Smooth muscle cell (in vitro differentiated cells): ENCODE measurements at regions not wholly inside any gene's neighbourhood (a gene's known extent, or its start where the extent isn't known, plus 50 kb on each side); places are given as distances from the start of the nearest gene placed in this dataset.
"Not testable (repeated sequence)": the region's sequence is repeated elsewhere in the genome, so short reads cannot be mapped to it uniquely, and the experiment has no call there.

Experiments used
- DNase-seq: peaks from one replicate; lab custom pipeline; 2025; ENCODE audit not compliant: unreplicated experiment; lab: John Stamatoyannopoulos, UW
- H2AFZ ChIP-seq: fragments of 200-600 bp; sonication (generic); 2 replicates; pipeline ENCODE4 v1.6.0; 2016; ENCODE audit warnings: antibody characterized with exemption, low read depth, mild to moderate bottlenecking
- H3F3A ChIP-seq: fragments of 200-600 bp; sonication (generic); 2 replicates; pipeline ENCODE4 v1.6.0; 2017; ENCODE audit warnings: antibody characterized with exemption, low read depth
- H3K27ac ChIP-seq: fragments of 200-600 bp; sonication (generic); 2 replicates; pipeline ENCODE4 v1.5.1; 2016; ENCODE audit warnings: low read depth, mild to moderate bottlenecking
- H3K27me3 ChIP-seq: fragments of 200-600 bp; sonication (generic); 2 replicates; pipeline ENCODE4 v1.6.1; 2016; ENCODE audit warnings: low read depth, mild to moderate bottlenecking
- H3K36me3 ChIP-seq: fragments of 200-600 bp; sonication (generic); 2 replicates; pipeline ENCODE4 v1.5.1; 2016; ENCODE audit warnings: low read depth
- H3K4me1 ChIP-seq: fragments of 200-600 bp; sonication (generic); 2 replicates; pipeline ENCODE4 v1.5.1; 2016; ENCODE audit warnings: low read depth
- H3K4me2 ChIP-seq: fragments of 200-600 bp; sonication (generic); 2 replicates; pipeline ENCODE4 v1.6.0; 2016; ENCODE audit warnings: mild to moderate bottlenecking
- H3K4me3 ChIP-seq: fragments of 200-600 bp; sonication (generic); 2 replicates; pipeline ENCODE4 v1.5.1; 2016; ENCODE audit warnings: mild to moderate bottlenecking
- H3K79me2 ChIP-seq: fragments of 200-600 bp; sonication (generic); 2 replicates; pipeline ENCODE4 v1.6.0; 2016; ENCODE audit warnings: low read depth, mild to moderate bottlenecking
- H3K9ac ChIP-seq: fragments of 200-600 bp; sonication (generic); 2 replicates; pipeline ENCODE4 v1.6.0; 2016; ENCODE audit warnings: low read depth
- H3K9me3 ChIP-seq: fragments of 200-600 bp; sonication (generic); replicated peaks from 2 replicates; pipeline ENCODE4 v1.5.1; 2016; ENCODE audit warnings: low read depth
- H4K20me1 ChIP-seq: fragments of 200-600 bp; sonication (generic); 2 replicates; pipeline ENCODE4 v1.6.0; 2016; ENCODE audit warnings: low read depth
- WGBS: methylation state at CpG from one replicate; pipeline ENCODE4 v1.1.7; 2016; ENCODE audit warnings: low lambda C conversion rate; 5-methylcytosine and 5-hydroxymethylcytosine counted together
- TF ChIP-seq, protein P1 (sequence below): fragments of 200-600 bp; sonication (generic); IDR thresholded peaks from 2 replicates; pipeline ENCODE4 v1.5.1; 2017; ENCODE audit warnings: borderline replicate concordance, mild to moderate bottlenecking, antibody characterized with exemption; ENCODE audit not compliant: insufficient read depth, poor library complexity, severe bottlenecking

DNA sequence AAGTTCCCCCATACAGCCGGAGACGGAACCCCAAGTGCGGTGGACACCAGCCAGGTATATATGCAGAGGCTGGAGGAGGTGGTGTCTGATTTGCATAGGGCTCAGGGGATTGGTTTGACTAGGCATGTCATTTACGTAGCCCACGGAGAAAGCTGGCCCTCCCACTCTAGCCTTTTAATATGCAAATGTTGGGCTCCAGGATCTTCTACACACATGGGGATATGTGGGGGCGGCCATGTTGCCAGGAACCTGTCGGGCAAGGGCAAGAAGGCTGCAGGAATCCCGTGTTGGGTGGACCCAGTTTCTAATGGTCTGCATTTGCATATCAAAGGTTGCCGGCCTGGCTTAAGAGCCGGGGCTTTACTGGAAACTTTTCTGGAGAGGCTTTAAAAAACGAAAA lies 57.4 kb downstream of the FTHL17 start:
- 77% methylated on average over 11 of the region's 11 CpGs for whole genome bisulfite sequencing
- H3K9me3 ChIP-seq, H3K4me1 ChIP-seq, H3K27ac ChIP-seq, DNase-seq, H2AFZ ChIP-seq, H3K4me2 ChIP-seq, H3K4me3 ChIP-seq, H3K9ac ChIP-seq, H3K79me2 ChIP-seq, H3K27me3 ChIP-seq, H3F3A ChIP-seq, H3K36me3 ChIP-seq, H4K20me1 ChIP-seq: not testable (repeated sequence)

DNA sequence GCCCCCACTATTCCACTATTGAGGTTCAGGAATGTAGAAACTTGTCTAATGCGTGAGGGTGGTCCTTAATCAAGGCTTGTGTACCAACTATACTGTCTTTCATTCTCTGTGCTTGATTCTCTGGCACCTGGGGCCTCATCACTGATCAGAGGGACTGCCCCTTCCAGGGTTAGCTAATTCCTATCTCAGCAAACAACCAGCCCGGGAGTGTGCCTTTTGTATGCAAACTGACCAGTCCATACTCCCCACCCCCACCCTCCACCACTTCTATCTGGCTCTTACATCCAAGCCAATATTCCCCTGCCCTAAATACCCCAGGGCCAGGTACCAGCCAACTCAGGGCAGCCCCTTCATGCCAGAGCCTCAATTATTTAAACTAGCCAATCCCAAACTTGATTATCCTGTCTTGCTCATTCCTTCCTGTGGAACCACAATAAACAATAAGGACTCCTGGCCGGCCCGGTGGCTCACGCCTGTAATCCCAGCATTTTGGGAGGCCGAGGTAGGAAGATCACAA lies 59.3 kb downstream of the FTHL17 start:
- no peaks in the 10 kb centered on the region for H4K20me1 ChIP-seq
- H3K4me2 ChIP-seq, result no peak overlapping the region
- H3K4me1 ChIP-seq, result no peaks in the 10 kb centered on the region
- no peaks in the 10 kb centered on the region for H3K79me2 ChIP-seq
- H2AFZ ChIP-seq, result no peak overlapping the region
- no peak overlapping the region for H3K27ac ChIP-seq
- WGBS, result 77% methylated on average over 6 of the region's 6 CpGs
- no peaks in the 10 kb centered on the region for H3K9me3 ChIP-seq
- H3K27me3 ChIP-seq, result no peaks in the 10 kb centered on the region
- no peak overlapping the region for H3K9ac ChIP-seq
- DNase-seq, result no peak
- no peaks in the 10 kb centered on the region for H3F3A ChIP-seq
- H3K4me3 ChIP-seq, result no peak overlapping the region
- H3K36me3 ChIP-seq, result no peaks in the 10 kb centered on the region
- TF ChIP-seq, protein P1, sequence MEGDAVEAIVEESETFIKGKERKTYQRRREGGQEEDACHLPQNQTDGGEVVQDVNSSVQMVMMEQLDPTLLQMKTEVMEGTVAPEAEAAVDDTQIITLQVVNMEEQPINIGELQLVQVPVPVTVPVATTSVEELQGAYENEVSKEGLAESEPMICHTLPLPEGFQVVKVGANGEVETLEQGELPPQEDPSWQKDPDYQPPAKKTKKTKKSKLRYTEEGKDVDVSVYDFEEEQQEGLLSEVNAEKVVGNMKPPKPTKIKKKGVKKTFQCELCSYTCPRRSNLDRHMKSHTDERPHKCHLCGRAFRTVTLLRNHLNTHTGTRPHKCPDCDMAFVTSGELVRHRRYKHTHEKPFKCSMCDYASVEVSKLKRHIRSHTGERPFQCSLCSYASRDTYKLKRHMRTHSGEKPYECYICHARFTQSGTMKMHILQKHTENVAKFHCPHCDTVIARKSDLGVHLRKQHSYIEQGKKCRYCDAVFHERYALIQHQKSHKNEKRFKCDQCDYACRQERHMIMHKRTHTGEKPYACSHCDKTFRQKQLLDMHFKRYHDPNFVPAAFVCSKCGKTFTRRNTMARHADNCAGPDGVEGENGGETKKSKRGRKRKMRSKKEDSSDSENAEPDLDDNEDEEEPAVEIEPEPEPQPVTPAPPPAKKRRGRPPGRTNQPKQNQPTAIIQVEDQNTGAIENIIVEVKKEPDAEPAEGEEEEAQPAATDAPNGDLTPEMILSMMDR, result no peak

DNA sequence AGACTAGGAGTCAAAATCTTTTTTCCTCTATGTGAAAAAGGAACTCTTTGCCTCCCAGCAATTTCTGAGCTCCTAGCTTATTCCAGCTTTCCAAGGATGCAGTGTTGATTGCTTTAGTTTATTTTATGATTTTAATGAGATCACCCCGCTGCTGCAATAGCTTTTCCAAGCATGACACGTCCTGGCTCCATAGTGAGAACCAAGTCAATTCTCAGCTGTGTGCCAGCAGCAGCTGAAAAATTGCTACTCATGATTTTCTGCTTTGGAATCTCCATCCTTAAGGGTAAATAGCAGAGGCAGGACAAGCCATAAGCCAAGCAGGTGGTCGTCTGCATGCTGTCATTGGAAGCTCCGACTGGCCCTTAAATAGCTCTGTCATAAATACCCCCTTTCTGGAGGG lies 64.5 kb downstream of the FTHL17 start:
- Histone ChIP-seq H3K4me1 (no peaks in the 10 kb centered on the region), H3K9ac (no peak overlapping the region), H4K20me1 (no peaks in the 10 kb centered on the region), H3K79me2 (no peaks in the 10 kb centered on the region), H3F3A (no peaks in the 10 kb centered on the region), H3K27me3 (no peaks in the 10 kb centered on the region), H3K27ac (no peak overlapping the region), H3K4me2 (no peak overlapping the region), H2AFZ (no peak overlapping the region), H3K36me3 (no peaks in the 10 kb centered on the region), H3K4me3 (no peak overlapping the region), H3K9me3 (no peaks in the 10 kb centered on the region)
- 63% methylated on average over 4 of the region's 4 CpGs for WGBS
- no peak for DNase-seq
- TF ChIP-seq, protein P1, result no peak

DNA sequence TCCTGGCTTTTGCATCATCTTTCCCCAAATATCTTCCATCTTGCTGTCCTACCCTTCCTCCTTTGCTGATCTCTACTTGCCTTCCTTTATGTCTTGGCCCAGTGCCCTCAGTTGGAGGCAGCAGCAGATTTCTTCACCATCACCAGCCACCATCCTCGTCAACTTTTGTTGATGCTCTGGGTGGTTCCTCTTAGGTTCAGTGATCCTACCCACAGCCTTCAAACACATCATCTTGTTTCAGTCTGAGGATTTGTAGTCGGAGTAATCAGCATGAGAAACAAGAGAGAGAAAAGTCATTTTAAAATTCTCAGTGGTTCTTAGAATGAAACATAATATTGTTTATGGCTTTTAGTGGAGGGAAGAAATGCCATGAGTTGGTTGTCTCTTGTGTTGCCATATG lies 65.8 kb downstream of the FTHL17 start:
- no peaks in the 10 kb centered on the region for H3K36me3 ChIP-seq
- H3K9me3 ChIP-seq, result no peaks in the 10 kb centered on the region
- no peaks in the 10 kb centered on the region for H3K79me2 ChIP-seq
- no peaks in the 10 kb centered on the region for H3K4me1 ChIP-seq
- H3F3A ChIP-seq, result no peaks in the 10 kb centered on the region
- no peak for DNase-seq
- H3K27ac ChIP-seq, result no peak overlapping the region
- no peaks in the 10 kb centered on the region for H3K27me3 ChIP-seq
- no peak overlapping the region for H3K4me3 ChIP-seq
- TF ChIP-seq, protein P1, result no peak
- H4K20me1 ChIP-seq, result no peaks in the 10 kb centered on the region
- H3K4me2 ChIP-seq, result no peak overlapping the region
- WGBS, result 79% methylated on average over 2 of the region's 2 CpGs
- H2AFZ ChIP-seq, result no peak overlapping the region
- no peak overlapping the region for H3K9ac ChIP-seq
